Testis (tissue), 2 donors: ENCODE measurements at regions not wholly inside any gene's neighbourhood (a gene's known extent, or its start where the extent isn't known, plus 50 kb on each side); places are given as distances from the start of the nearest gene placed in this dataset.

Experiments
- DNase-seq: peaks from one replicate; pipeline ENCODE4 v3.0.0-alpha.2; 2019
- H3K27ac ChIP-seq, 2 donors: fragments of 200-600 bp; sonication (generic); one replicate each; pipeline ENCODE4 v1.5.1; 2019
- H3K27me3 ChIP-seq: fragments of 200-600 bp; sonication (generic); one replicate; pipeline ENCODE4 v1.5.1; 2019
- H3K36me3 ChIP-seq: fragments of 200-600 bp; sonication (generic); one replicate; pipeline ENCODE4 v1.5.1; 2017; ENCODE audit warnings: low read depth; ENCODE audit errors: missing control alignments
- H3K4me1 ChIP-seq: fragments of 200-600 bp; sonication (generic); one replicate; pipeline ENCODE4 v1.5.1; 2019
- H3K4me3 ChIP-seq, 2 donors: fragments of 200-600 bp; sonication (generic); one replicate each; pipeline ENCODE4 v1.5.1; 2017 to 2019
- H3K9me3 ChIP-seq: fragments of 200-600 bp; sonication (generic); one replicate; pipeline ENCODE4 v1.5.1; 2017
- POLR2A ChIP-seq: fragments of 450-650 bp; IDR thresholded peaks from one replicate; pipeline ENCODE4 v1.6.1; 2017; ENCODE audit warnings: antibody characterized with exemption, mild to moderate bottlenecking, moderate library complexity
- WGBS, 2 donors: methylation state at CpG; one replicate each; pipeline ENCODE4 v1.1.5; 2018; 5-methylcytosine and 5-hydroxymethylcytosine counted together
- intact Hi-C: fragments of 100-400 bp; cut with DNase I; formaldehyde crosslinking; loops from one replicate; pipeline ENCODE4 v1.15.1; 2023; ENCODE audit warnings: low total_unique reads
- TF ChIP-seq, protein P1 (sequence below), 3 experiments: fragments of 450-650 bp in 2 of 3; fragments of 200-600 bp in 1 of 3; sonication (generic) in 1 of 3; IDR thresholded peaks; one replicate each; pipeline ENCODE4 v1.5.1; 2016 to 2019; ENCODE audit warnings: antibody characterized with exemption in 3 of 3, mild to moderate bottlenecking in 2 of 3, moderate library complexity in 1 of 3

DNA sequence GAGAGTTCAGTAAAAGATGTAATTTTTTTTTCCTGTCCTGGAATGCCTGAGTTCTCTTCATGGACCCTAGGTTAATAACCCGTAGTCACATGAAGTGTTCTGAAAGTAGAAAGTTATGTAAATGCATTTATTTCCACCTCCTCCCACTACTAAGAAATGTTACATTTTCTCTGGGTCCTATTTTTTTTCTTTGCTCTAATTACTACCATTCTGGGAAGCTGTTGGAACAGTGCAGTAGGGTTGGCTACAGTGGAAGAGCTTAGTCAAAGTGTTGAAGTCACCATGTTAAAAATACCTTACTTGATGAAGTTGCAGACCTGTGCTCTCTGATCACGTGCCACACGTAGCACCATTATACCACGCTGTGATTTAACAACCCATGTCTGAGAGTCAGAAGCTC, 153.8 kb upstream of the TSC22D2 start:
- Histone ChIP-seq H3K27me3 (no peaks in the 10 kb centered on the region), H3K36me3 (no peaks in the 10 kb centered on the region), H3K4me3 (no peak overlapping the region), H3K4me1 (peaks cover 9% of the 10 kb centered on the region), H3K9me3 (no peaks in the 10 kb centered on the region), H3K27ac (no peak overlapping the region)
- intact Hi-C loops: no loop called here
- TF ChIP-seq, protein P1, sequence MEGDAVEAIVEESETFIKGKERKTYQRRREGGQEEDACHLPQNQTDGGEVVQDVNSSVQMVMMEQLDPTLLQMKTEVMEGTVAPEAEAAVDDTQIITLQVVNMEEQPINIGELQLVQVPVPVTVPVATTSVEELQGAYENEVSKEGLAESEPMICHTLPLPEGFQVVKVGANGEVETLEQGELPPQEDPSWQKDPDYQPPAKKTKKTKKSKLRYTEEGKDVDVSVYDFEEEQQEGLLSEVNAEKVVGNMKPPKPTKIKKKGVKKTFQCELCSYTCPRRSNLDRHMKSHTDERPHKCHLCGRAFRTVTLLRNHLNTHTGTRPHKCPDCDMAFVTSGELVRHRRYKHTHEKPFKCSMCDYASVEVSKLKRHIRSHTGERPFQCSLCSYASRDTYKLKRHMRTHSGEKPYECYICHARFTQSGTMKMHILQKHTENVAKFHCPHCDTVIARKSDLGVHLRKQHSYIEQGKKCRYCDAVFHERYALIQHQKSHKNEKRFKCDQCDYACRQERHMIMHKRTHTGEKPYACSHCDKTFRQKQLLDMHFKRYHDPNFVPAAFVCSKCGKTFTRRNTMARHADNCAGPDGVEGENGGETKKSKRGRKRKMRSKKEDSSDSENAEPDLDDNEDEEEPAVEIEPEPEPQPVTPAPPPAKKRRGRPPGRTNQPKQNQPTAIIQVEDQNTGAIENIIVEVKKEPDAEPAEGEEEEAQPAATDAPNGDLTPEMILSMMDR (IDR thresholded peaks at IDR 0.05): no peak
- no peak for TF ChIP-seq POLR2A
- 82 to 88% methylated on average over 4 of the region's 4 CpGs for WGBS, 2 donors
- DNase-seq: no peak

DNA sequence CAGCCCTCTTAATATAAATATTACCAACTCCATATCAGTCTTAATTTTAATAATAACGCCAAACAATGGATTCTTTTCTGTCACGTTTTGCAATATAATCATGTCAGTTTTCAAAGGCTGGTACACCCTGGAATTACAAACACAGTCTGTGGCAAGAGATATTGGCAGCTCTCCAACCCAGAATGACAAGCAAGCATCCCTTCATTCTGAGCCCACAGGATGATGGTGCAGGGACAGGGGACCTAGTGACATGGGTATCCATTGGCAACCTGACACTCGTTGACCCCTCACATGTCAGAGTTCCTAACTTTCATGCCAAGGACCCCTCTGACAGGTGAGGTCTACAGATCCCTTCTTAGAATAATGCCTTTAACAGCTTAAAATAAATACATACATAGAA, 154.5 kb upstream of the TSC22D2 start:
- H3K4me3 ChIP-seq: no peak overlapping the region
- peaks cover 9% of the 10 kb centered on the region for H3K4me1 ChIP-seq
- H3K27ac ChIP-seq: no peak overlapping the region
- WGBS, 2 donors: 68 to 70% methylated on average over 3 of the region's 3 CpGs
- H3K36me3 ChIP-seq: no peaks in the 10 kb centered on the region
- H3K27me3 ChIP-seq: no peaks in the 10 kb centered on the region
- TF ChIP-seq, protein P1 (IDR thresholded peaks at IDR 0.05): no peak
- no peak for TF ChIP-seq POLR2A
- DNase-seq: no peak
- no peaks in the 10 kb centered on the region for H3K9me3 ChIP-seq
- intact Hi-C loops: no loop called here

DNA sequence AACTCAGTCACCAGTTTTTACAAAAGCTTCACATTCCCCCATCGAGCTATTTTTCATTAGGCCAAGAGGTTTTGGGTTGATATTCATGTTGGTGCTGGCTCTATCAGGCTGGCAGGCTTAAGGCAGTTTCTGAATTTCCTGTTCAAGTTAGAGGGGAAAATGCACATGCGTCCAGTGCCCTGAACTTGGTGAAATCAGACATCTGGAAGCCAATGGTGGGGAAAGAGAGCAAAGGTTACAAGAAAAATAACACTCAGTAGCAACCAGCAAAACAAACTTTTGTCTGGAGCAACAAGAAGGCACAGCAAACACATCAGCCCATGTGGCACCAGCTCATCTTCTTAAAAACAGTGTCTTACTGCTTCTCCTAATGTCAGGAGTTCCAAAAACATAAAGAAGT, 155.6 kb upstream of the TSC22D2 start:
- no peak overlapping the region for H3K4me3 ChIP-seq
- H3K9me3 ChIP-seq: no peaks in the 10 kb centered on the region
- WGBS, 2 donors: 51 to 69% methylated on average over 2 of the region's 2 CpGs
- H3K36me3 ChIP-seq: no peaks in the 10 kb centered on the region
- no peak for TF ChIP-seq POLR2A
- TF ChIP-seq, protein P1 (IDR thresholded peaks at IDR 0.05): no peak
- intact Hi-C loops: no loop called here
- no peak overlapping the region for H3K27ac ChIP-seq
- H3K27me3 ChIP-seq: no peaks in the 10 kb centered on the region
- H3K4me1 ChIP-seq: peaks cover 9% of the 10 kb centered on the region
- no peak for DNase-seq

DNA sequence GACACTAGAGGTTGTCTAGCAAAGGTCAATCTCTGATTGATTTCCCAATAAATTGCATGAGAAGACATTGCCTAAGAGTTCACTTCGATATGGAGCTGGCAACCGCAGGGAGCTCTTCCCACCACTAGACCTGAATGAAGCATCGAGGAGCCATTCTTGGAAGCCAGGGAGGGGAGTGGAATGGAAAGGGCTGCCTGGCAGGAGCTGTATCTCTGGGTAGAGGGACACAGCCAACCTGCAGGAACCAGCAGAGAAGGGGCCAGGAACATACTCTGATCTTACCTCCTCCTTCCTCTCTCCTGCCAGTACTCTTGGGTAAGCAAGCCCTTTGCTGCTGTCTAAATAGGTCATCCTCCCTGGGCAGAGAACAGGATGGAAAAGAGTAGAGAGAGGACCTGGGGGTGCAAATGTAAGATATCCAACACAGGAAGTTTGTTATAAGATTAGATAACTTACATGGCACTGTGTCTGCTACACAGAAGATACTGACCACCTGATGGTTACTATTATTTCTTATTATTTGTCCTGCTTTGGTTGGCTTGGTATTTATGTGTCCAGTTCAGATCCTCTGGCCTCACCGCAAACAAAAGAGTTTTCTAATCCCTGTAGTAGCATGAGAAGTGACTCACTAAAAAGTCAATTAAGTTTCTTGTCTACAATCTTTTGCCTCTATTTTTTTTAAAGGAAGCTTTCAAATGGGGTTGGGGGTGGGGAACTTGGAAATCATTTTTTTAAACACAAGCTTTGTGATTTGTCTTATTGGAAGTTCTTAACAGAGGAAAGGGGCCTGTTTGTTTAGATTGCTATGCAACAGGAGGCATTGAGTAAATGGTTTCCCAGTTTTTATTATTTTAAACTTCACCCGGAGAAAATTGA, 156.7 kb upstream of the TSC22D2 start:
- H3K36me3 ChIP-seq: no peaks in the 10 kb centered on the region
- TF ChIP-seq POLR2A: no peak
- TF ChIP-seq, protein P1 (IDR thresholded peaks at IDR 0.05): no peak
- H3K27me3 ChIP-seq: no peaks in the 10 kb centered on the region
- no peak overlapping the region for H3K27ac ChIP-seq
- no peaks in the 10 kb centered on the region for H3K9me3 ChIP-seq
- intact Hi-C loops: no loop called here
- 87% methylated on average over 5 of the region's 5 CpGs for WGBS, 2 donors
- H3K4me1 ChIP-seq: peaks cover 9% of the 10 kb centered on the region
- H3K4me3 ChIP-seq: no peak overlapping the region
- no peak for DNase-seq
